BE2C (cell line): ENCODE measurements at regions not wholly inside any gene's neighbourhood (a gene's known extent, or its start where the extent isn't known, plus 50 kb on each side); places are given as distances from the start of the nearest gene placed in this dataset.

ENCODE experiments used
- DNase-seq: peaks from one replicate; pipeline ENCODE4 v3.0.0-alpha.2; 2020
- H3K27me3 ChIP-seq: fragments of 250-450 bp; sonication (Bioruptor Pico); 2 replicates; pipeline ENCODE4 v1.5.1; 2020; ENCODE audit warnings: mild to moderate bottlenecking
- H3K36me3 ChIP-seq: fragments of 250-450 bp; sonication (Bioruptor Pico); 2 replicates; pipeline ENCODE4 v1.5.1; 2020; ENCODE audit warnings: mild to moderate bottlenecking
- H3K4me1 ChIP-seq: fragments of 250-450 bp; sonication (Bioruptor Pico); 2 replicates; pipeline ENCODE4 v1.5.1; 2020
- H3K4me3 ChIP-seq: 2 replicates; pipeline ENCODE4 v1.5.1; 2011; ENCODE audit warnings: low read depth, low read length
- H3K9me3 ChIP-seq: fragments of 250-450 bp; sonication (Bioruptor Pico); 2 replicates; pipeline ENCODE4 v1.5.1; 2020
- TF ChIP-seq, protein P1 (sequence below): IDR thresholded peaks from 2 replicates; pipeline ENCODE4 v1.5.1; 2012; ENCODE audit warnings: mild to moderate bottlenecking, low read depth, low read length

DNA sequence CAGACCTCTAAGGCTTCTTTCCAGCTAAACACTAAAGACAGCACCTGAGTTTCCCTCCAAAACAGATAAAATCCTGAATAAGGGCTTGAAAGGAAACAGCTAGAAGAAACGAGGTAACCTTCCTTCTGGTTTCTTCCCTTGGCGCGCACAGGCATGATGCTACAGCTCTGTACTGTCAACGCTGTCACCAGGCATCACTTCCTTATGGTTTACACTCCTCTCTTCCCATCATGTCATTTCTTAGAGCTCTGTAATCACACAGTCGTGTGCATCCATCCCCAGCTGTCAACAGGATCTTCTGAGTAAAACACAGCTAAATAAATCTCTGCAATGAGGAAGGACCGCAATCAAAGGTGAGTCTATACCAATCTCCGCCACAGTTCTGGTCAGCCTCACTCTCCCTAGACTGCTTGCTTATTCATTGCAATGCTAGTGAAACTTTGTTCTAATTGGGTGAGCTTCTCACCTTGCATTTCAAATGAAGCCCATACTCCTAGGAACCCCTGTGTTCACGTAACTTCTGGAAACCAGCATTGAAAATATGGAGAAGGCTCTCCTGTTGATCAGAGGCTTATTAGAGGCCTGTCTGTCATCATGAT, 162.6 kb upstream of the DTNBP1 start:
- H3K9me3 ChIP-seq: no peaks in the 10 kb centered on the region
- H3K36me3 ChIP-seq: no peaks in the 10 kb centered on the region
- DNase-seq: no peak
- H3K4me3 ChIP-seq: no peak overlapping the region
- TF ChIP-seq, protein P1, sequence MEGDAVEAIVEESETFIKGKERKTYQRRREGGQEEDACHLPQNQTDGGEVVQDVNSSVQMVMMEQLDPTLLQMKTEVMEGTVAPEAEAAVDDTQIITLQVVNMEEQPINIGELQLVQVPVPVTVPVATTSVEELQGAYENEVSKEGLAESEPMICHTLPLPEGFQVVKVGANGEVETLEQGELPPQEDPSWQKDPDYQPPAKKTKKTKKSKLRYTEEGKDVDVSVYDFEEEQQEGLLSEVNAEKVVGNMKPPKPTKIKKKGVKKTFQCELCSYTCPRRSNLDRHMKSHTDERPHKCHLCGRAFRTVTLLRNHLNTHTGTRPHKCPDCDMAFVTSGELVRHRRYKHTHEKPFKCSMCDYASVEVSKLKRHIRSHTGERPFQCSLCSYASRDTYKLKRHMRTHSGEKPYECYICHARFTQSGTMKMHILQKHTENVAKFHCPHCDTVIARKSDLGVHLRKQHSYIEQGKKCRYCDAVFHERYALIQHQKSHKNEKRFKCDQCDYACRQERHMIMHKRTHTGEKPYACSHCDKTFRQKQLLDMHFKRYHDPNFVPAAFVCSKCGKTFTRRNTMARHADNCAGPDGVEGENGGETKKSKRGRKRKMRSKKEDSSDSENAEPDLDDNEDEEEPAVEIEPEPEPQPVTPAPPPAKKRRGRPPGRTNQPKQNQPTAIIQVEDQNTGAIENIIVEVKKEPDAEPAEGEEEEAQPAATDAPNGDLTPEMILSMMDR: no peak
- H3K4me1 ChIP-seq: no peaks in the 10 kb centered on the region
- no peaks in the 10 kb centered on the region for H3K27me3 ChIP-seq

DNA sequence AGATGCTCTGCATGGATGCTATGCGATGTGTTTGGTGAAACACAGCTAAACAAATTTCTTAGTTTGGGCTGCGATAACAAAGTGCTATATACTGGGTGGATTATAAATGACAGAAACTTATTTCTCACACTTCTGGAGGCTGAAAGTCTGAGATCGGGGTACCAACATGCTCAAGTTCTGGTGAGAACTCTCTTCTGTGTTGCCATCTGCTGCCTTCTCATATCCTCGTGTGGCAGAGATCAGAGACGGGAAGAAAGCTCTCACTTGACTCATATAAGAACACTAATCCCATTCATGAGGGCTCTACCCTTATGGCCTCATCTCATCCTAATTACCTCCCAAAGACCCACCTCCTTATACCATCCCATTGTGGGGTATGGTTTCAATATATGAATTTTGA, 162.0 kb upstream of the DTNBP1 start:
- Histone ChIP-seq H3K27me3 (no peaks in the 10 kb centered on the region), H3K4me3 (no peak overlapping the region), H3K36me3 (no peaks in the 10 kb centered on the region), H3K4me1 (no peaks in the 10 kb centered on the region), H3K9me3 (no peaks in the 10 kb centered on the region)
- DNase-seq: no peak
- TF ChIP-seq, protein P1: no peak

DNA sequence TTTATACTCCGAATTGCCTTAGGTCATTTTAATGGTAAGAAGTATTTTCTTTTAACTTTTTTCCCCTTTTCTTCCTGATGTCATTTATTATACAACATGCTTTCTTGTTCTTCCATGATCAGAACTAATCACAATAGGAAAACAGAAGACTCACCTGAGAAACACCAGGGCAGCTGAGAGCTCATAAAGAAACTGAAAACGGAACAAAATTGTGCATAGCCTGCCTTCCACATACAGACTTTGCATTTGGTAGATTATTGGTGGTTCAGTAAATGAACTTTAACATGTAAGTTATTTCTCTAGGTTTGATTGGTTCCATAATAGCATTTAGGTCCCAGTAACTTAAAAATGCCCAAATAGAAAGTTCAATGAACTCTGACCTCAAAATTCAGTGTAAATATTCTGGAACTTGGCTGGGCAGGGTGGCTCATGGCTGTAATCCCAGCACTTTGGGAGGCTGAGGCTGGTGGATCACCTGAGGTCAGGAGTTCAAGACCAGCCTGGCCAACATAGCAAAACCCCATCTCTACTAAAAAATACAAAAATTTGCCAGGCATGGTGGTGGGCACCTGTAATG, 161.1 kb upstream of the DTNBP1 start:
- no peaks in the 10 kb centered on the region for H3K27me3 ChIP-seq
- no peaks in the 10 kb centered on the region for H3K9me3 ChIP-seq
- no peak for DNase-seq
- TF ChIP-seq, protein P1: no peak
- H3K36me3 ChIP-seq: no peaks in the 10 kb centered on the region
- H3K4me1 ChIP-seq: no peaks in the 10 kb centered on the region
- no peak overlapping the region for H3K4me3 ChIP-seq

DNA sequence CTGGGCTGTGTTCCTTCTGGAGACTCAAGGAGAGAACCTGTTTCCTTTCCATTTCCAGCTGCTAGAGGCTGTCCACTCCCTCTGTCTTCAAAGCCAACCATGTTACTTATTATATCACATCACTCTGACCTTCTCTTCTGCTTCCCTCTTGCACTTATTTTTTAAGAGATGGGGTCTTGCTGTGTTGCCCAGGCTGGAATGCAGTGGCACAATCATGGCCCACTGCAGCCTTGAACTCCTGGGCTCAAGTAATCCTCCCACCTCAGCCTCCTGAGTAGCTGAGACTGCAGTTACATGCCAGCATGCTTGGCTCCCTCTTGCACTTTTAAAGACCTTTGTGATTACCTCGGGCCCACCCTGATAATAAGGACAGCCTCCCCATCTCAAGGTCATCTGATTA, 160.0 kb upstream of the DTNBP1 start:
- Histone ChIP-seq H3K4me1 (no peaks in the 10 kb centered on the region), H3K4me3 (no peak overlapping the region), H3K36me3 (no peaks in the 10 kb centered on the region), H3K9me3 (no peaks in the 10 kb centered on the region), H3K27me3 (no peaks in the 10 kb centered on the region)
- TF ChIP-seq, protein P1: no peak
- no peak for DNase-seq

DNA sequence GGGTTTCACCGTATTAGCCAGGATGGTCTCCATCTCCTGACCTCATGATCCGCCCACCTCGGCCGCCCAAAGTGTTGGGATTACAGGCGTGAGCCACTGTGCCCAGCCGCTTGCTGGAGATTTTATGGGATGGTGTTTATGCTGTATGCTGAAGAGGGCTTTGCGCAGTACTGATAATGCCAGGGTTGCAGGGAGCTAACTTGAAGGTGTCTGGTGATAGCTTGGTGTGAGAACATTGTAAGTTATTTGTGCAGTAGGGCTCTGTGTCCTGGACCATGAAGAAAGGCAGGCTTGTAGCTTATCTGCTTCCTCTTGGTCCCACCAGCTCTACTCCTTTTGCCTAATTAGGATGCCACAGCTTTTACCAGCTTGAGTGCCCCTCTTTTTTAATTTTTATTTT, 157.0 kb upstream of the DTNBP1 start:
- H3K9me3 ChIP-seq: no peaks in the 10 kb centered on the region
- no peaks in the 10 kb centered on the region for H3K27me3 ChIP-seq
- no peak overlapping the region for H3K4me3 ChIP-seq
- TF ChIP-seq, protein P1: no peak
- no peaks in the 10 kb centered on the region for H3K36me3 ChIP-seq
- no peaks in the 10 kb centered on the region; the same call in 1 of the 2 replicates for H3K4me1 ChIP-seq
- DNase-seq: no peak

DNA sequence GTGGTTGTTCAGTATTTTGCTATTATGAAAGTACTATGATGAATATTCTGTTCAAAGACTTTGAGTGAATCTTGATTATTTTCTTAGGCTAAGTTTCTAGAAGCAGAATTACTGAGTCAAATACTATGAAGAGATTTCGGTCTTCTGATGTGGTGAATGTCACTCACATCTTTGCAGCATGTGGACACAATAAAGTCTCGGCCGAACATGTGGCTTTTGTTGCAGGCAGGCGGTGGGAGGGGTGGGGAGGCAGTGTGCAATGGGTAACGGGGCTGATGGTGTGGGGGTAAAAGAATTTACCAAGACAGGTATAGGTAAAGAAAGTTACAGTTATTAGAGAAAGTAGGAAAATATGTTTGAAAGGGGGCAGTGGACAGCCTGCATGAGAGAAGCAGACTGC, 156.4 kb upstream of the DTNBP1 start:
- H3K36me3 ChIP-seq: no peaks in the 10 kb centered on the region
- no peaks in the 10 kb centered on the region for H3K9me3 ChIP-seq
- no peaks in the 10 kb centered on the region; the same call in 1 of the 2 replicates for H3K4me1 ChIP-seq
- H3K27me3 ChIP-seq: no peaks in the 10 kb centered on the region
- no peak for DNase-seq
- no peak overlapping the region for H3K4me3 ChIP-seq
- TF ChIP-seq, protein P1: no peak
